Stimulated activated CD8-positive, alpha-beta memory T cell treated with anti-CD3 and anti-CD28 coated beads, Interleukin-7, amount 100 ng/mL, for 1 hour (primary cell): ENCODE measurements at regions not wholly inside any gene's neighbourhood (a gene's known extent, or its start where the extent isn't known, plus 50 kb on each side); places are given as distances from the start of the nearest gene placed in this dataset.

Experiments used
- DNase-seq, 2 donors: peaks; one replicate each; pipeline ENCODE4 v3.0.0-alpha.2; 2020; ENCODE audit warnings: low read depth in 2 of 2

DNA sequence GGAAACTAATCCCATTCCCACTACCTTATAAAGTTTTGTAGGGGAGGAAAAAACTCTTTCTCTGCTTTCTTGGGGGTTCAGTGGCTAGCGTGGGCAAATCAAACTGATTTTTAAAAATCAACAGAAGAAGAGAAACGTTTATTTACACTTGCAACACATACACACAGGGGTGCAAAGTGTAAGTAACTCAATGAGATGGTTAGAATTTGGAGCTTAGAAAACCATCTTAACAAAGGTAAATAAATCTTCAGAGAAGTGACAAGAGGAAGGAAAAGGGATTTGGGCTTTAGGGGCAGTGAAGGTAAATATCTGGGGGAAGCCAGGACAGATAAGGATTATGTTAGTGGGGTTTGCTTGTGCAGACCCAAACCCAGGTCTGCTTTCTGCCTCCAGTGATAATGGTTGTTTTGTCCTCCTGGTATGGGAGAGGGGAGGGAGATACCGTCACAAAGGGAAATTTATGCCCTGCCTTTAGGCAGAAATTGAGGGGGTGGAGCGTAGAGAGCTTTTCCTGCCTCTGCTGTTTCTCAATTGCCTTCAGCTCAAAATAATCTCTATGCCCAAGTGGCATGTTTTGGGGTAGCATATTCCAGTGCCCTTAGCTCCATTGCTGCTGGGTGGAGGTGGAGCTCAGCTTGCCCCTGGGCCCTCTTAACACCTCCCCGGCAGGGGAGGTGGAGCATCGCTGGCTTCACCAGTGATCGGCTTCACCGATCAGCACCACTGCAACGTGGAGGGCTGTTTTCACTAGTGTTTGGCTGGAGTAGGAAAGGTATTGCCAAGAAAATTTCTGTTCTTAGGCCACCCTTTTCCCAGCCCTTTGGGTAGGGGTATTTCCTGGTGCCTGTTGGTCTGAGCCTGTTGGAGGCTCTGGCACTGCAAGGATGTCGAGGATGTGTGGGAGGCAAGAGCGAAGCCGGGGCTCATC, 92.2 kb downstream of the TEX51 start:
- DNase-seq: no peak

DNA sequence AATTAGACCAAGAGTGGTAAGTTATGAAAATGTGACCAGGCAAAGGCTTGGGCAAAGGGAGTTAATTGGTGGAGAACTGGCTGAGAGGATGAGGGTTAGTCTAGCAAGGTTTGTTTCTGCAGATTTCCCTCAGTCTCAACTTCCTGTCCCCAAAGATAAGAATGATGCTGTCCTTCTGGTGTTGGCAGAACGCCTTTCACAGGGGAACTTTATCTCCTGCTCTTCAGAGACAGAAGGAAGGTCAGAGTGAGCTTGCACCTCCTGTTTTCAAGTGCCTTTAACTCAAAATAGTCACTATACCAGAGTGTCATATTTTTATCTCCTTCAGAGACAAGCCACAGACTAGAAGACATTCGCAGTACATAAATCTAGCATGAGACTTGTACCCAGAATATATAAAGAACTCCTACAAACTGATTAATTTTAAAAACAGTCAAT, 95.7 kb downstream of the TEX51 start:
- DNase-seq: no peak

DNA sequence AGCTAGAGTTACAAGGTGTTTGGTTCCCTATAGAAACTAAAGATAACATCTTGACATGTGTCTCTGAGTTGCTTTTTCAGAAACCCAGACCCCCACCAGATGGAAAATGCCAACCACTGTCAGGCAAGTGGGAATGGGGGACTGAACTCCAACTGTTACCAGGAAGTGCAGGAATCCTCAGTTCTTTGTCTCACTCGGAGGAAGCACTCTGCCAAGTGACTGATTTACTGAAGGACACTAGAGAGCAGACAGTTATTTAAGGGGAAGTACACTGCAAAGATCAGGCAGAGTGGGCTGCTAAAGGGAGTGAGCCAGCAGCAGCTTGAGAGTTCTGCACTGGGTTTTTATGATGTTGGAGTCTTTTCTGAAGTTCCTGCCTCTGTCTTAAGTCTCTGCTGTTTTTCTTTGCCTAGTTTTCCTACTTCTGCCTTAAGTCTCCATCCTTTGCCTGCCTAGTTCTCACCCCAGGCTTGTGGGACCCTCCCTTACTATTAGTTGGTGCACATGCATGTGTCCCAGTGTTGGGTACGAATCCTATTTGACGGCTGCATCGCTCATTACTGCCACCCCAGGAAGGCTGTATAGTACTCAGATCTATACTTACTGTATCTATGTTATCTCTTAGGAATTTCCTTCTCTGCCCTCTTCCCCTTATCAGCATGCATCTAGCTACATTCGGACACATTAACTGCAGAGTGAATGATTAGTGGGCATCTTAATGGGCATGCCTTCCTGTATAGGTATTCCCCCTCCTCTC, 97.1 kb downstream of the TEX51 start:
- DNase-seq: no peak

DNA sequence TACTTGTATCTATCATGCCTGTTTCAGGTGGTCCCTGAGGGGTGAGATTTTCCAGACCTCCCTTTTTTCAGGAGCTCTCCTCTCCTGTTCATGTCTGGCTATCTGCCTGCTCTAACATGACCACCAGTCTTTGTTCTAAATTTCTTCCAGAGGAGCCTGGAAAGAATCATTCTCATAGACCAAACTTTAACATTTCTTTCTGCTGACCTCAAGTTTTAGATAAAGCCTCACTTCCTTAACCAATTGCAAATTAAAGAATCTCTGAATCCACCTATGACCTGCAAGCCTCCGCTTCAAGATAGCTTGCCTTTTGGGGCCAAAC, 97.6 kb downstream of the TEX51 start:
- DNase-seq: no peak
